GM18505 (cell line): ENCODE measurements at regions not wholly inside any gene's neighbourhood (a gene's known extent, or its start where the extent isn't known, plus 50 kb on each side); places are given as distances from the start of the nearest gene placed in this dataset.
A peak's percentile ranks its signal among the peaks of the same experiment; 100 is the strongest.
"Not testable (repeated sequence)": the region's sequence is repeated elsewhere in the genome, so short reads cannot be mapped to it uniquely, and the experiment has no call there.

ENCODE experiments used
- ATAC-seq: cut with Tn5 transposase; IDR thresholded peaks from one replicate; pipeline ENCODE4 v1.9.1; 2021; ENCODE audit not compliant: unreplicated experiment
- POLR2A ChIP-seq: IDR thresholded peaks from 4 replicates; pipeline ENCODE4 v1.6.1; 2011; ENCODE audit warnings: borderline replicate concordance; ENCODE audit not compliant: insufficient read depth, insufficient read length; ENCODE audit errors: extremely low read depth

- ATAC-seq: no peak
- no peak for TF ChIP-seq POLR2A
Observed at GRCh38 chr6:85132091-85132490, 317.8 kb upstream of the NT5E start.

GRCh38 chr6:85130743-85131142 is 319.1 kb upstream of the NT5E start:
- TF ChIP-seq POLR2A: no peak
- ATAC-seq: no peak

GRCh38 chr6:85129881-85130280 is 320.0 kb upstream of the NT5E start:
- ATAC-seq: no peak
- TF ChIP-seq POLR2A: no peak

- TF ChIP-seq POLR2A: no peak
- no peak for ATAC-seq
Observed at GRCh38 chr6:85128781-85129180, 321.1 kb upstream of the NT5E start.

GRCh38 chr6:85128256-85128655 is 321.6 kb upstream of the NT5E start:
- ATAC-seq: not testable (repeated sequence)

- TF ChIP-seq POLR2A: no peak
- ATAC-seq: no peak
Observed at GRCh38 chr6:85127696-85128243, 322.1 kb upstream of the NT5E start.

GRCh38 chr6:85127168-85127498 is 322.8 kb upstream of the NT5E start:
- TF ChIP-seq POLR2A: no peak
- ATAC-seq: no peak

GRCh38 chr6:85126485-85127167 is 323.3 kb upstream of the NT5E start:
- TF ChIP-seq POLR2A: no peak
- ATAC-seq: peak; percentile 70

- ATAC-seq: no peak
- no peak for TF ChIP-seq POLR2A
Observed at GRCh38 chr6:85125526-85125925, 324.4 kb upstream of the NT5E start.

- ATAC-seq: no peak
- no peak for TF ChIP-seq POLR2A
Observed at GRCh38 chr6:85124472-85125354, 325.2 kb upstream of the NT5E start.

GRCh38 chr6:85121158-85121557 is 328.7 kb upstream of the NT5E start:
- no peak for TF ChIP-seq POLR2A
- no peak for ATAC-seq

- TF ChIP-seq POLR2A: no peak
- no peak for ATAC-seq
Observed at GRCh38 chr6:85118652-85119235, 331.1 kb upstream of the NT5E start.

- ATAC-seq: no peak
- no peak for TF ChIP-seq POLR2A
Observed at GRCh38 chr6:85118233-85118632, 331.6 kb upstream of the NT5E start.

GRCh38 chr6:85116475-85116874 is 333.4 kb upstream of the NT5E start:
- no peak for ATAC-seq

More at GRCh38 chr6:85116475-85116874, 333.4 kb upstream of the NT5E start:
- no peak for TF ChIP-seq POLR2A
